ENCODE measurements at regions not wholly inside any gene's neighbourhood (a gene's known extent, or its start where the extent isn't known, plus 50 kb on each side); places are given as distances from the start of the nearest gene placed in this dataset.

GRCh38 chr1:191528275-191528674 is 630.0 kb upstream of the RGS18 start:
- no peak for ATAC-seq
- Histone ChIP-seq H3K4me3 (ENCODE audit: low read length) (no peak overlapping the region), H3K27me3 (ENCODE audit: control insufficient read depth, insufficient read depth, low read length) (no peaks in the 10 kb centered on the region), H3K4me1 (ENCODE audit: control insufficient read depth, insufficient read depth, low read length) (no peaks in the 10 kb centered on the region), H3K27ac (ENCODE audit: low read length) (no peak overlapping the region), H3K9me3 (ENCODE audit: control insufficient read depth, insufficient read depth, low read length) (peaks cover 2% of the 10 kb centered on the region), H3K36me3 (ENCODE audit: control insufficient read depth, insufficient read depth, low read length) (no peaks in the 10 kb centered on the region)
- H3K9me3 Mint-ChIP-seq: peaks cover 15 to 31% of the 10 kb centered on the region in 2 donors
- TF ChIP-seq CTCF (IDR thresholded peaks at IDR 0.05): no peak
- no peak for DNase-seq
- no peaks in the 10 kb centered on the region for H3K36me3 Mint-ChIP-seq
- H3K4me1 Mint-ChIP-seq: no peaks in the 10 kb centered on the region
- no peaks in the 10 kb centered on the region for H3K27me3 Mint-ChIP-seq (ENCODE audit: low read depth in 2 of 2)
- intact Hi-C loops (cut with micrococcal nuclease): no loop called here
- no peak overlapping the region for H3K4me3 Mint-ChIP-seq
- 82% methylated on average over 5 of the region's 6 CpGs for WGBS (ENCODE audit: insufficient coverage)
- H3K27ac Mint-ChIP-seq: no peak overlapping the region

- no peaks in the 10 kb centered on the region for H3K27me3 ChIP-seq (ENCODE audit: control insufficient read depth, insufficient read depth, low read length)
- Mint-ChIP-seq H3K4me3 (no peak overlapping the region), H3K27ac (no peak overlapping the region), H3K4me1 (no peaks in the 10 kb centered on the region), H3K36me3 (no peaks in the 10 kb centered on the region), H3K27me3 (ENCODE audit: low read depth in 2 of 2) (no peaks in the 10 kb centered on the region), H3K9me3 (peaks cover 19 to 42% of the 10 kb centered on the region in 2 donors)
- DNase-seq (no peak), ATAC-seq (no peak)
- H3K4me3 ChIP-seq (ENCODE audit: low read length): no peak overlapping the region
- peaks cover 4% of the 10 kb centered on the region for H3K9me3 ChIP-seq (ENCODE audit: control insufficient read depth, insufficient read depth, low read length)
- intact Hi-C loops (cut with micrococcal nuclease): no loop called here
- no peaks in the 10 kb centered on the region for H3K36me3 ChIP-seq (ENCODE audit: control insufficient read depth, insufficient read depth, low read length)
- TF ChIP-seq CTCF (IDR thresholded peaks at IDR 0.05): no peak
- no peak overlapping the region for H3K27ac ChIP-seq (ENCODE audit: low read length)
- H3K4me1 ChIP-seq (ENCODE audit: control insufficient read depth, insufficient read depth, low read length): no peaks in the 10 kb centered on the region
Observed at GRCh38 chr1:191530928-191531327, 627.3 kb upstream of the RGS18 start.

GRCh38 chr1:191533254-191533653 is 625.0 kb upstream of the RGS18 start:
- DNase-seq: no peak
- no peak for ATAC-seq
- intact Hi-C loops (cut with micrococcal nuclease): no loop called here
- WGBS (ENCODE audit: insufficient coverage): 80% methylated on average over 5 of the region's 5 CpGs
- Histone ChIP-seq H3K27ac (ENCODE audit: low read length) (no peak overlapping the region), H3K36me3 (ENCODE audit: control insufficient read depth, insufficient read depth, low read length) (no peaks in the 10 kb centered on the region), H3K4me3 (ENCODE audit: low read length) (no peak overlapping the region), H3K9me3 (ENCODE audit: control insufficient read depth, insufficient read depth, low read length) (peaks cover 4% of the 10 kb centered on the region), H3K4me1 (ENCODE audit: control insufficient read depth, insufficient read depth, low read length) (no peaks in the 10 kb centered on the region), H3K27me3 (ENCODE audit: control insufficient read depth, insufficient read depth, low read length) (no peaks in the 10 kb centered on the region)
- Mint-ChIP-seq H3K4me3 (no peak overlapping the region), H3K4me1 (no peaks in the 10 kb centered on the region), H3K27ac (no peak overlapping the region), H3K36me3 (no peaks in the 10 kb centered on the region), H3K9me3 (peaks cover 22 to 41% of the 10 kb centered on the region in 2 donors), H3K27me3 (ENCODE audit: low read depth in 2 of 2) (no peaks in the 10 kb centered on the region)
- TF ChIP-seq CTCF (IDR thresholded peaks at IDR 0.05): no peak

- no peak overlapping the region for H3K4me3 ChIP-seq (ENCODE audit: low read length)
- Mint-ChIP-seq H3K4me3 (no peak overlapping the region), H3K4me1 (no peaks in the 10 kb centered on the region), H3K9me3 (peaks cover 15 to 28% of the 10 kb centered on the region in 2 donors), H3K27ac (no peak overlapping the region), H3K27me3 (ENCODE audit: low read depth in 2 of 2) (no peaks in the 10 kb centered on the region), H3K36me3 (no peaks in the 10 kb centered on the region)
- TF ChIP-seq CTCF (IDR thresholded peaks at IDR 0.05): no peak
- no peaks in the 10 kb centered on the region for H3K4me1 ChIP-seq (ENCODE audit: control insufficient read depth, insufficient read depth, low read length)
- 91% methylated on average over 2 of the region's 2 CpGs for WGBS (ENCODE audit: insufficient coverage)
- H3K36me3 ChIP-seq (ENCODE audit: control insufficient read depth, insufficient read depth, low read length): no peaks in the 10 kb centered on the region
- no peaks in the 10 kb centered on the region for H3K27me3 ChIP-seq (ENCODE audit: control insufficient read depth, insufficient read depth, low read length)
- H3K9me3 ChIP-seq (ENCODE audit: control insufficient read depth, insufficient read depth, low read length): peaks cover 4% of the 10 kb centered on the region
- H3K27ac ChIP-seq (ENCODE audit: low read length): no peak overlapping the region
- ATAC-seq: no peak
- intact Hi-C loops (cut with micrococcal nuclease): no loop called here
- DNase-seq: no peak
Observed at GRCh38 chr1:191536791-191537429, 621.4 kb upstream of the RGS18 start.

Measured in natural killer cell (primary cell).